Retinal pigment epithelial cell (primary cell): ENCODE measurements at regions not wholly inside any gene's neighbourhood (a gene's known extent, or its start where the extent isn't known, plus 50 kb on each side); places are given as distances from the start of the nearest gene placed in this dataset.

Experiments used
- DNase-seq: peaks from one replicate; pipeline ENCODE4 v3.0.0-alpha.2; 2010; ENCODE audit warnings: low read depth
- H3K4me3 ChIP-seq: 2 replicates; pipeline ENCODE4 v1.5.1; 2011; ENCODE audit warnings: mild to moderate bottlenecking, low read length, control low read depth, moderate library complexity
- TF ChIP-seq, protein P1 (sequence below): conservative IDR thresholded peaks from 2 replicates; pipeline ENCODE4 v1.5.1; 2011; ENCODE audit warnings: low read depth, low read length, control low read depth, inconsistent platforms

GRCh38 chrX:138484451-138484850 lies 227.1 kb downstream of the FGF13 start:
- DNase-seq, result no peak
- TF ChIP-seq, protein P1, sequence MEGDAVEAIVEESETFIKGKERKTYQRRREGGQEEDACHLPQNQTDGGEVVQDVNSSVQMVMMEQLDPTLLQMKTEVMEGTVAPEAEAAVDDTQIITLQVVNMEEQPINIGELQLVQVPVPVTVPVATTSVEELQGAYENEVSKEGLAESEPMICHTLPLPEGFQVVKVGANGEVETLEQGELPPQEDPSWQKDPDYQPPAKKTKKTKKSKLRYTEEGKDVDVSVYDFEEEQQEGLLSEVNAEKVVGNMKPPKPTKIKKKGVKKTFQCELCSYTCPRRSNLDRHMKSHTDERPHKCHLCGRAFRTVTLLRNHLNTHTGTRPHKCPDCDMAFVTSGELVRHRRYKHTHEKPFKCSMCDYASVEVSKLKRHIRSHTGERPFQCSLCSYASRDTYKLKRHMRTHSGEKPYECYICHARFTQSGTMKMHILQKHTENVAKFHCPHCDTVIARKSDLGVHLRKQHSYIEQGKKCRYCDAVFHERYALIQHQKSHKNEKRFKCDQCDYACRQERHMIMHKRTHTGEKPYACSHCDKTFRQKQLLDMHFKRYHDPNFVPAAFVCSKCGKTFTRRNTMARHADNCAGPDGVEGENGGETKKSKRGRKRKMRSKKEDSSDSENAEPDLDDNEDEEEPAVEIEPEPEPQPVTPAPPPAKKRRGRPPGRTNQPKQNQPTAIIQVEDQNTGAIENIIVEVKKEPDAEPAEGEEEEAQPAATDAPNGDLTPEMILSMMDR, result no peak
- H3K4me3 ChIP-seq, result no peak overlapping the region

- no peak overlapping the region for H3K4me3 ChIP-seq
- TF ChIP-seq, protein P1, result no peak
- no peak for DNase-seq
These were observed 229.9 kb downstream of the FGF13 start for GRCh38 chrX:138481649-138482048.

GRCh38 chrX:138463476-138463875 lies 248.0 kb downstream of the FGF13 start:
- H3K4me3 ChIP-seq, result no peak overlapping the region
- no peak for DNase-seq
- TF ChIP-seq, protein P1, result no peak
